ENCODE measurements at regions not wholly inside any gene's neighbourhood (a gene's known extent, or its start where the extent isn't known, plus 50 kb on each side); places are given as distances from the start of the nearest gene placed in this dataset.
"Not testable (repeated sequence)": the region's sequence is repeated elsewhere in the genome, so short reads cannot be mapped to it uniquely, and the experiment has no call there.

- Histone ChIP-seq H3K36me3 (ENCODE audit: insufficient read depth, low read length) (no peaks in the 10 kb centered on the region), H3K4me2 (ENCODE audit: low read length) (no peak overlapping the region), H3K9me3 (replicated peaks; ENCODE audit: low read length) (no peaks in the 10 kb centered on the region), H3K27me3 (ENCODE audit: control insufficient read depth, insufficient read depth, low read length) (no peaks in the 10 kb centered on the region), H3K9ac (ENCODE audit: low read depth, low read length) (no peak overlapping the region), H3K4me3 (ENCODE audit: low read length) (no peak overlapping the region), H3K4me1 (ENCODE audit: control insufficient read depth, insufficient read depth, low read length) (no peaks in the 10 kb centered on the region)
Measured at GRCh38 chr9:107792006-107792405, 302.4 kb upstream of the KLF4 start.

- H3K27me3 ChIP-seq (ENCODE audit: control insufficient read depth, insufficient read depth, low read length), result no peaks in the 10 kb centered on the region
- no peak overlapping the region for H3K9ac ChIP-seq (ENCODE audit: low read depth, low read length)
- H3K4me3 ChIP-seq (ENCODE audit: low read length), result no peak overlapping the region
- H3K36me3 ChIP-seq (ENCODE audit: insufficient read depth, low read length), result no peaks in the 10 kb centered on the region
- no peaks in the 10 kb centered on the region for H3K9me3 ChIP-seq (replicated peaks; ENCODE audit: low read length)
- H3K4me2 ChIP-seq (ENCODE audit: low read length), result no peak overlapping the region
- peaks cover 8% of the 10 kb centered on the region for H3K4me1 ChIP-seq (ENCODE audit: control insufficient read depth, insufficient read depth, low read length)
Measured at GRCh38 chr9:107789001-107789700, 299.6 kb upstream of the KLF4 start.

- H3K36me3 ChIP-seq (ENCODE audit: insufficient read depth, low read length), result no peaks in the 10 kb centered on the region
- H3K27me3 ChIP-seq (ENCODE audit: control insufficient read depth, insufficient read depth, low read length), result no peaks in the 10 kb centered on the region
- H3K9me3 ChIP-seq (replicated peaks; ENCODE audit: low read length), result no peaks in the 10 kb centered on the region
- H3K4me3 ChIP-seq (ENCODE audit: low read length), result no peak overlapping the region
- H3K4me2 ChIP-seq (ENCODE audit: low read length), result no peak overlapping the region
- peaks cover 17% of the 10 kb centered on the region for H3K4me1 ChIP-seq (ENCODE audit: control insufficient read depth, insufficient read depth, low read length)
- no peak overlapping the region for H3K9ac ChIP-seq (ENCODE audit: low read depth, low read length)
Measured at GRCh38 chr9:107786561-107786960, 297.0 kb upstream of the KLF4 start.

- Histone ChIP-seq H3K4me3 (ENCODE audit: low read length) (no peak overlapping the region), H3K9ac (ENCODE audit: low read depth, low read length) (peak overlapping the region; percentile 23), H3K4me2 (ENCODE audit: low read length) (peak overlapping the region; percentile 5), H3K4me1 (ENCODE audit: control insufficient read depth, insufficient read depth, low read length) (peaks cover 17% of the 10 kb centered on the region), H3K9me3 (replicated peaks; ENCODE audit: low read length) (no peaks in the 10 kb centered on the region), H3K36me3 (ENCODE audit: insufficient read depth, low read length) (no peaks in the 10 kb centered on the region), H3K27me3 (ENCODE audit: control insufficient read depth, insufficient read depth, low read length) (no peaks in the 10 kb centered on the region)
Measured at GRCh38 chr9:107784235-107784958, 294.8 kb upstream of the KLF4 start.

GRCh38 chr9:107782789-107783188 is 293.2 kb upstream of the KLF4 start:
- H3K27me3 ChIP-seq (ENCODE audit: control insufficient read depth, insufficient read depth, low read length), result no peaks in the 10 kb centered on the region
- H3K4me3 ChIP-seq (ENCODE audit: low read length), result no peak overlapping the region
- H3K4me2 ChIP-seq (ENCODE audit: low read length), result no peak overlapping the region
- H3K36me3 ChIP-seq (ENCODE audit: insufficient read depth, low read length), result no peaks in the 10 kb centered on the region
- H3K4me1 ChIP-seq (ENCODE audit: control insufficient read depth, insufficient read depth, low read length), result peaks cover 17% of the 10 kb centered on the region
- no peak overlapping the region for H3K9ac ChIP-seq (ENCODE audit: low read depth, low read length)
- H3K9me3 ChIP-seq (replicated peaks; ENCODE audit: low read length), result no peaks in the 10 kb centered on the region

GRCh38 chr9:107782381-107782780 is 292.8 kb upstream of the KLF4 start:
- Histone ChIP-seq H3K4me1 (ENCODE audit: control insufficient read depth, insufficient read depth, low read length) (peaks cover 17% of the 10 kb centered on the region), H3K9me3 (replicated peaks; ENCODE audit: low read length) (no peaks in the 10 kb centered on the region), H3K9ac (ENCODE audit: low read depth, low read length) (no peak overlapping the region), H3K36me3 (ENCODE audit: insufficient read depth, low read length) (no peaks in the 10 kb centered on the region), H3K27me3 (ENCODE audit: control insufficient read depth, insufficient read depth, low read length) (no peaks in the 10 kb centered on the region), H3K4me2 (ENCODE audit: low read length) (no peak overlapping the region), H3K4me3 (ENCODE audit: low read length) (no peak overlapping the region)

- Histone ChIP-seq H3K9ac (ENCODE audit: low read depth, low read length) (no peak overlapping the region), H3K9me3 (replicated peaks; ENCODE audit: low read length) (no peaks in the 10 kb centered on the region), H3K4me3 (ENCODE audit: low read length) (no peak overlapping the region), H3K4me2 (ENCODE audit: low read length) (no peak overlapping the region), H3K4me1 (ENCODE audit: control insufficient read depth, insufficient read depth, low read length) (peaks cover 17% of the 10 kb centered on the region), H3K36me3 (ENCODE audit: insufficient read depth, low read length) (no peaks in the 10 kb centered on the region), H3K27me3 (ENCODE audit: control insufficient read depth, insufficient read depth, low read length) (no peaks in the 10 kb centered on the region)
Measured at GRCh38 chr9:107780960-107781359, 291.4 kb upstream of the KLF4 start.

GRCh38 chr9:107779731-107780130 is 290.2 kb upstream of the KLF4 start:
- H3K9me3 ChIP-seq (replicated peaks; ENCODE audit: low read length), result no peaks in the 10 kb centered on the region
- no peaks in the 10 kb centered on the region for H3K27me3 ChIP-seq (ENCODE audit: control insufficient read depth, insufficient read depth, low read length)
- H3K4me1 ChIP-seq (ENCODE audit: control insufficient read depth, insufficient read depth, low read length), result peaks cover 15% of the 10 kb centered on the region
- no peak overlapping the region for H3K4me3 ChIP-seq (ENCODE audit: low read length)
- H3K4me2 ChIP-seq (ENCODE audit: low read length), result no peak overlapping the region
- H3K36me3 ChIP-seq (ENCODE audit: insufficient read depth, low read length), result no peaks in the 10 kb centered on the region
- H3K9ac ChIP-seq (ENCODE audit: low read depth, low read length), result no peak overlapping the region

GRCh38 chr9:107778661-107779060 is 289.1 kb upstream of the KLF4 start:
- no peaks in the 10 kb centered on the region for H3K9me3 ChIP-seq (replicated peaks; ENCODE audit: low read length)

GRCh38 chr9:107774099-107774498 is 284.5 kb upstream of the KLF4 start:
- not testable (repeated sequence) for H3K9ac ChIP-seq (ENCODE audit: low read depth, low read length); H3K27me3 ChIP-seq (ENCODE audit: control insufficient read depth, insufficient read depth, low read length); H3K4me2 ChIP-seq (ENCODE audit: low read length); H3K9me3 ChIP-seq (replicated peaks; ENCODE audit: low read length); H3K36me3 ChIP-seq (ENCODE audit: insufficient read depth, low read length); H3K4me1 ChIP-seq (ENCODE audit: control insufficient read depth, insufficient read depth, low read length); H3K4me3 ChIP-seq (ENCODE audit: low read length)

More at GRCh38 chr9:107778661-107779060, 289.1 kb upstream of the KLF4 start:
- Histone ChIP-seq H3K4me2 (ENCODE audit: low read length) (no peak overlapping the region), H3K27me3 (ENCODE audit: control insufficient read depth, insufficient read depth, low read length) (no peaks in the 10 kb centered on the region), H3K4me1 (ENCODE audit: control insufficient read depth, insufficient read depth, low read length) (peaks cover 6% of the 10 kb centered on the region), H3K9ac (ENCODE audit: low read depth, low read length) (no peak overlapping the region), H3K4me3 (ENCODE audit: low read length) (no peak overlapping the region), H3K36me3 (ENCODE audit: insufficient read depth, low read length) (no peaks in the 10 kb centered on the region)

GRCh38 chr9:107772988-107773387 is 283.4 kb upstream of the KLF4 start:
- no peak overlapping the region for H3K4me2 ChIP-seq (ENCODE audit: low read length)
- no peaks in the 10 kb centered on the region for H3K9me3 ChIP-seq (replicated peaks; ENCODE audit: low read length)
- no peaks in the 10 kb centered on the region for H3K4me1 ChIP-seq (ENCODE audit: control insufficient read depth, insufficient read depth, low read length)
- H3K9ac ChIP-seq (ENCODE audit: low read depth, low read length), result no peak overlapping the region
- no peaks in the 10 kb centered on the region for H3K36me3 ChIP-seq (ENCODE audit: insufficient read depth, low read length)
- H3K4me3 ChIP-seq (ENCODE audit: low read length), result no peak overlapping the region
- no peaks in the 10 kb centered on the region for H3K27me3 ChIP-seq (ENCODE audit: control insufficient read depth, insufficient read depth, low read length)

- Histone ChIP-seq H3K9ac (ENCODE audit: low read depth, low read length) (no peak overlapping the region), H3K9me3 (replicated peaks; ENCODE audit: low read length) (no peaks in the 10 kb centered on the region), H3K4me3 (ENCODE audit: low read length) (no peak overlapping the region), H3K27me3 (ENCODE audit: control insufficient read depth, insufficient read depth, low read length) (no peaks in the 10 kb centered on the region), H3K4me1 (ENCODE audit: control insufficient read depth, insufficient read depth, low read length) (no peaks in the 10 kb centered on the region), H3K4me2 (ENCODE audit: low read length) (no peak overlapping the region), H3K36me3 (ENCODE audit: insufficient read depth, low read length) (no peaks in the 10 kb centered on the region)
Measured at GRCh38 chr9:107770716-107771115, 281.1 kb upstream of the KLF4 start.
